ENCODE measurements at regions not wholly inside any gene's neighbourhood (a gene's known extent, or its start where the extent isn't known, plus 50 kb on each side); places are given as distances from the start of the nearest gene placed in this dataset.
"Not testable (repeated sequence)": the region's sequence is repeated elsewhere in the genome, so short reads cannot be mapped to it uniquely, and the experiment has no call there.

DNA sequence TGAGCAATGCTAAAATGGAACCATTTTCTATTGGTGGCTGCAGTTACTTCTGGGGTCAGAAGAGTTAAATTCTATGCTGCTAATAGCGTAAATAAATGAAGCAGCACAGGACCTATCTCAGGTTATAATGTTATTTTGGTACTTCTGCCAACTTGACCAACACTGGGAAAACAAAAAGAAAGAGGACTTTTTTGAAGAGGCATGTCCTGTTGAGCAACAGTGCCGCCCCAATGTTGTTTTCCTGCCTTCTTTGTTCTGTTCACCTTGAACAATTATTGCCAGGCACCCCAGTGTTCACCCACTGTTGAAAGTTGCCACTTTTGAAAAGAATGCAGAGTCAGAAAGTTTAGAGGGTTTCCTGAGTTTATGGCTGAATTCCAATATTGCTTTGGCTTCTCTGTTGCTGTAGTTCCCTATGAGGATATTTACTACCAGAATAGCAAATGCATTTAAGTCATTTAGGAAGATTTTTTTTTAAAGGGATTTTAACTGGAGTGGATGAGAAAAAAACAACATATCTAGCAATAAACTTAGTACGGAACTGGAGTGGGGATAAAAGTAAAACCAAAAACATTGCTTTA lies 679.0 kb upstream of the DPPA4 start:
- DNase-seq: no peak

DNA sequence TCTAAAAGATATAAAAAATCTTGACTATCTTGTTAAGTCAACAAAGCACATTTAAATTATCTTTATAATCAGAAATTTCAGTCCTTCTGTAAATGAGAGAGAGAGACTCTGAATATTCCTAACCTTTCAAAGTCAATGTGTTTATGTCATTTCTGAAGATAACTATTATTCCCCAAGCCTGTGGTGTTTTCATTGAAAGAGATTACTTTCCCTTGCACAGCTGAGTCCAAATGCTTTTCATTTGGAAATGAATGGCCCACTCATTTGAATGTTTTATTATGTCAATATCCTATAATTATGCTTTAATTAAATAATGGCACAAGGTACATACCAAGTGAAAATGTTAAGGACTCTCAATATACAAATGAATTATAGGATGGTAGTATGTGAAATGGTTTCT lies 680.0 kb upstream of the DPPA4 start:
- no peak for DNase-seq

GRCh38 chr3:110021659-110022058 lies 684.3 kb upstream of the DPPA4 start:
- no peak for DNase-seq

DNA sequence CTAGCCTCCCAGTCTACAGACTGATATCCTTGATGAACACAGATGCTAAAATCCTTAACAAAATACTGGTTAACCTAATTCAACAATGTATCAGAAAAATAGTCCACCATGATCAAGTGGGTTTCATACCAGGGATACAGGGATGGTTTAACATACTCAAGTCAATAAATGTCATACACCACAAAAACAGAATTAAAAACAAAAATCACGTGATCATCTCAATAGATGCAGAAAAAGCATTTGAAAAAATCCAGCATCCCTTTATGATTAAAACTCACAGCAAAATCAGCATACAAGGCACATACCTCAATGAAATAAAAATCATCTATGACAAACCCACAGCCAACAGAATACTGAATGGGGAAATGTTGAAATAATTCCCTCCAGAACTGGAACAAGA lies 685.7 kb upstream of the DPPA4 start:
- DNase-seq: not testable (repeated sequence)

DNA sequence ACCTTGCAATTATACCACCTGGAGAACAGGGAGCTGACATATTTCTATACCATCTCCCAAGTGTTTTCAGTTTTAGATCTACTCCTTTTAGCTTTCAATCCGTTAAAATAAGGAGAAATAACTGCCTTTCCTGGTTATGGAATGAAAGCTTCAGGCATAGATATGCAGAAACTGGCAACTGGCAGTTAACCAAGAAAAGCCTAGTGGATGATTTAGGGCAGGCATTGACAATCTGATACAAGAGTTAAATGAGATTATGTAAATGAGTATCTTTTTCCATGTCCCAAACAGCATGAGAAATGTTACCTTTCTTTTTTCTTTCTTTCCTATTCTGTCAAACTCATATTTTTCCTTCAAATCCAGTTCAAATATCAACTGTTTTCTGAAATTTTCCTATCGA lies 689.1 kb upstream of the DPPA4 start:
- DNase-seq: no peak

GRCh38 chr3:110027446-110028080 lies 690.2 kb upstream of the DPPA4 start:
- no peak for DNase-seq

DNA sequence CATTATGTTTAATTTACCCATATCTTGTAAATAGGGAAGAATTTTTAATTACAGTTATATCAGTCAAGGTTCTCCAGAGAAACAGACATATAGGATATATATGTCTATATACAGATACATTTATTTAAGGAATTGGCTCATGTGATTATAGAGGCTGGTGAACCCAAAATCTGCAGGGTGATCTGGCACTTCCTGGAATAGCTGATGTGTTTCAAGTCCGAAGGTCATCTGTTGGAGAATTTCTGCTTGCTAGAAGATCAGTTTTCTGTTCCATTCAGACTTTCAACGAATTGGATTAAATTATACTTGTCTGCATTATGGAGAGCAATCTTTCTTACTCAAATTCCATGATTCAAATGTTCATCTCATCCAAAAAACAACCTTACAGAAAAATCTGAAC lies 694.6 kb upstream of the DPPA4 start:
- no peak for DNase-seq

- DNase-seq: no peak
Measured at GRCh38 chr3:110059431-110059830, 722.1 kb upstream of the DPPA4 start.

GRCh38 chr3:110062716-110063115 lies 725.4 kb upstream of the DPPA4 start:
- DNase-seq: no peak

DNA sequence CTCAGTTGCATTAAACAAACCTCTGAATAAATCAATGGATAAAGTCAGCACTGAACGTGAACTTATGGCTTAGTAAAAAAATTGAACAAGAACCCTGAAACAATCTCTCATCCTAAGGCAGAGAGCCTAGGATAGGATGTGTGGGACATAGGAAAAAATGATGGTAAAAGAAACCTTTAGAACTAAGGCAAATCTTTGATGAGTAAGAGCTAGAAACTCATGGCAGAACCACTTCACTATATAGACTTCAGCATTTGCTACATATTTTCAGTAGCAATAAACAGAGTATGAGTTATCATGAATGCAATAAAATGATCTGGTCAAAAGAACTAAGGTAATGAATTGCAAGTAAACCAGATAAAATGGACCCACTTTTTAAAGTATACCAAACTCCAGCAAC lies 725.8 kb upstream of the DPPA4 start:
- no peak for DNase-seq

DNA sequence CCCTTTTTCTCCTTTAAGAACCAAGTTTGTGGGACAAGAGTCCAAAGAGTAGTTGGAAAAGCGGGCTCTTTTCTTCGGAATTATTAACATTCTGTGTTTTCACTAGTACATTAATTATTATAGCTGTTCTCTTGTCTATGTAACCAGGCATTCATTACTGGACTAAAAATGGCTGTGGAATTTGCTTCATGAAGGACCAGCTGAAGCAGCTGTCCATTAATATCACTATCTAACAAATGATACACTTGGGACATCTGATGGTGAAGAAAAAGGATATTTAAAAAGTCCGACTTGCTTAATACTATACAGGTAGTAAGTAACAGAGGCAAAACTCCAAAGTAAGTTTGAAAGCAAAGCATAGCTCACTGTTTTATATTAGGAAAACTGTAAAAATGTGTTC lies 728.9 kb upstream of the DPPA4 start:
- DNase-seq: no peak

DNA sequence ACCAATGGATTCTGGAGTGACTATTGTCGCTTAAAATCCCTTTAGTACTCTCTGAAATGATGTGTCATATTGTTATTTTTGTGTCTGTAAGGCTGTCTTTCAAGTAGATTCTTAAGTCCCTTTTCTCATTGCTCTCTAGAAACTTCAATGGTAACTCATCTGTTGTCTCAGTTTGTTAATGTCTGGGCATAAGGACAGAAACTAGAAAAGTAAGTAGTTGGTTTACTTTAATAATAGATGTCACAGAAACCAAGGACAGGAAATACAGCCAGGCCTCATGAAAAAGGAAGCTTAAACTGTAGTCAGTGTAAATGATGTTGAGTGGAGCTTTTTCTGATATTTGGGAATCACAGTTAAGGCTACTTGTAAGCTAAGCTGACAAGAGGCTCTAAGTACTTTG lies 730.2 kb upstream of the DPPA4 start:
- no peak for DNase-seq

- no peak for DNase-seq
Measured at GRCh38 chr3:110069761-110070160, 732.4 kb upstream of the DPPA4 start.

DNA sequence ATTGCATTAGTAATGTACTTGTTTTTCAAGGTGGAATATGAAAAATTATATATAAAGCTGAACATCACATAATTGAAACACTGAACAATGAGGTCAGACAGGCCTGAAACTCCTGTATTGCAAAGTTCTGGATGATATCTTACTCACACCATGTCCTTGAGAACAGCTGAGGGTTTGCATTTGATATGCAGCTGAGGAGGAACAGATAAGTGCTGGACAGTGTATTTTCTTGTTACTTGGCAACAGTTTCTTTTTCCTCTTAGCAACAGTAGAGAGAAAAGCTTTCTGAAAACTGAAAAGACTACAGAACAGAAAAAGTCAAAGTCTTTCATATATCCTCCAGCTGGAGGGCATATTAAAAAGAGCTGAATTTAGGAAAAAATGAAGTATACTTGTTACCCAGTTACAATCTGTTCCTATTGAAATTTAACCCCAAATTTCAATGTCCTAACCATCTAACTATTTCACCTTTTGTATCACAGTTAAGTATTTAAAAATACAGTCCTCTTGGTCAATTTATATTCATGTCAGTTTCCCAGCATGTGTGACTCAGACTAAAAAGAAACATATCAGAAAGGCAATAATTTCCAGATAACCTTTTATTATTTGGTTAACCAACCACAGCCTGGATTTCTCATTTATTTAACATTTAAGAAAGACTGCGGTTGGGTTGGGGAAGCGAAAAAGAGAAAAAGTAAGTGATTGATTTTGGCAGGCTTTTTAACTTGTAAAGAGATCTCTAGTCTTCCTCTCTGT lies 733.0 kb upstream of the DPPA4 start:
- no peak for DNase-seq

DNA sequence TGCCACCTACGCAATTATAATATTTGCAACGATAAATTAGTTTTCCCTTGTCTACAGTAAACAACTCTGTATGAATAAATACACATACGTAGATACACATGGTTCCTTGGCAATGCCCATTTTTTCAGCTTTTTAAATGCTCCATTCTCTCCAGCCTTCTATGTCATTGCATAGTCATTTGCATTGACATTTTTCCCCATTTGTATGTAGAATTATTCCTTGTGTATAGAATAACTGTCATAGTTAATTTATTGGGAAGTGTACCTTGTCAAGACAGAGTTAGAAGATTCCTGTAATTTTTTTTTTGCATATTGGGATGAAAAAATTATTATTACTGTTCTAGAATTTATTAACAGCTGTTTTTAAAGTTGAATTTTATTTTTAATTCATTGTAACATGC lies 736.7 kb upstream of the DPPA4 start:
- no peak for DNase-seq

- no peak for DNase-seq
Measured at GRCh38 chr3:110077093-110077492, 739.7 kb upstream of the DPPA4 start.

- no peak for DNase-seq
Measured at GRCh38 chr3:110093411-110093810, 756.1 kb upstream of the DPPA4 start.

- no peak for DNase-seq
Measured at GRCh38 chr3:110093812-110094401, 756.6 kb upstream of the DPPA4 start.

- no peak for DNase-seq
Measured at GRCh38 chr3:110099711-110100110, 762.4 kb upstream of the DPPA4 start.

- no peak for DNase-seq
Measured at GRCh38 chr3:110101361-110101760, 764.0 kb upstream of the DPPA4 start.

DNA sequence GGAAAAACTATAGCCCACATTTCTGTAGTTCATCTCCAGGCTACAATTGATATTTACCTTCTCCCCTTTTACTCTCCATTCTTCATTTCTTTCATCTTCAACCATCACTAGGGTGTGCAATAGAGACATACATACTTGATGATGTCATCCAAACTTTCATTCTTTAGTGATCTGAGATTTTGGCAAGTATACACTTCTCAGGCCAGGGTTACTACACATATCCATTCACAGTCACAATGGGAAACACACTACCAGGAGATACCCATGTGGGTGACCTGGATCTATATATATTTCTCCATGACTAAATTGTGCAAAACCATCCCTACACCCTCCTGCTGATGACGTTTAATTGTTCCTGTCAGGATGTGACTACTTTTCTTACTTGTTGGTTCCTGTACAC lies 769.5 kb upstream of the DPPA4 start:
- no peak for DNase-seq

GRCh38 chr3:110123946-110124345 lies 786.6 kb upstream of the DPPA4 start:
- no peak for DNase-seq

- DNase-seq: no peak
Measured at GRCh38 chr3:110126065-110126464, 788.7 kb upstream of the DPPA4 start.

DNA sequence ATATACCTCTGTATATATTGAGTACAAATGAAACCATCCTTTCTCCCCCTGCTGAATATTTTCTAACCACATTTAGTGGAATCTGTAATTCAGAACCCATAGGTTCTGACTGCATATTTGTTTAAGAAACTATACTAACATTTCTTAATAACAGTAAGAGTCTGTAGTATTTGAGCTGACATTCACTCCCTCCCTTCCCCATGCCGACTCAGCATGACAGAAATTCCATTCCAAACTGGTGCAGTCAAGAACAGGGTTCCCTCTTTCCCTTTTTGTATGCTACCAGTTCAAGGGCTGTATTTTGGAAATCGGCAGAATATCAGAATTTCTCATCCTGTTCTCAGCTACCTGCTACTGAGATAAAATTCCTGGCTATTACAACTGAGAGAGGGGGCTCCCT lies 796.6 kb upstream of the DPPA4 start:
- DNase-seq: no peak
